ENCODE measurements at regions not wholly inside any gene's neighbourhood (a gene's known extent, or its start where the extent isn't known, plus 50 kb on each side); places are given as distances from the start of the nearest gene placed in this dataset.

DNA sequence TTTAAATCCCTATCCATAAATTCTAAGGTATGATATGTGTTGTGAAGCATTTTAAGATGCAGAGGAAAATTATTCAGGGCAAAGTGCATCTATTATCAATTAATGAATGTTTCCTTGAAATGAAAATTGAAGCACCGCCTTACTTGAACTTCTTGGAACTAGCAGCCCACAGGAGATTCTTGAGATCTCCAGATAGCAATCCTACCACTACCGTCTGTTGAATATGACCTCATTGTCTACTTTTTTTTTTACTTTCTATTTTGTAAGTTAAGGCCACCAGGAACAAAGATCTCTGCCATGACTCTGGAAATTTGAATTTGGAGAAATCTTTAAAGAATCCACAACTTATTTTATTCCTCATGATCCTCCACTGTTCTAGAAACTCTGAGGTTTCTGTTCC lies 808.7 kb downstream of the KCNA4 start:
- Mint-ChIP-seq H3K36me3 (no peaks in the 10 kb centered on the region), H3K27ac (no peak overlapping the region), H3K4me1 (no peaks in the 10 kb centered on the region), H3K9me3 (peaks cover 3 to 20% (median 9%) of the 10 kb centered on the region in 7 donors), H3K27me3 (no peaks in the 10 kb centered on the region), H3K4me3 (no peak overlapping the region)
- Histone ChIP-seq H3K9me3 (ENCODE audit: control insufficient read depth in 2 of 2, low read length in 2 of 2) (no peaks in the 10 kb centered on the region), H3K36me3 (ENCODE audit: control insufficient read depth, insufficient read depth, low read length) (no peaks in the 10 kb centered on the region), H3K27ac (ENCODE audit: insufficient read depth, low read length, poor library complexity, severe bottlenecking) (no peak overlapping the region), H3K4me3 (ENCODE audit: low read depth, low read length) (no peak overlapping the region), H3K27me3 (ENCODE audit: control insufficient read depth, insufficient read depth, low read length) (no peaks in the 10 kb centered on the region), H3K4me1 (ENCODE audit: control insufficient read depth, insufficient read depth, low read length, poor library complexity, severe bottlenecking) (no peaks in the 10 kb centered on the region)
- ATAC-seq (ENCODE audit: low read depth in 2 of 2) (no peak), DNase-seq (no peak)

DNA sequence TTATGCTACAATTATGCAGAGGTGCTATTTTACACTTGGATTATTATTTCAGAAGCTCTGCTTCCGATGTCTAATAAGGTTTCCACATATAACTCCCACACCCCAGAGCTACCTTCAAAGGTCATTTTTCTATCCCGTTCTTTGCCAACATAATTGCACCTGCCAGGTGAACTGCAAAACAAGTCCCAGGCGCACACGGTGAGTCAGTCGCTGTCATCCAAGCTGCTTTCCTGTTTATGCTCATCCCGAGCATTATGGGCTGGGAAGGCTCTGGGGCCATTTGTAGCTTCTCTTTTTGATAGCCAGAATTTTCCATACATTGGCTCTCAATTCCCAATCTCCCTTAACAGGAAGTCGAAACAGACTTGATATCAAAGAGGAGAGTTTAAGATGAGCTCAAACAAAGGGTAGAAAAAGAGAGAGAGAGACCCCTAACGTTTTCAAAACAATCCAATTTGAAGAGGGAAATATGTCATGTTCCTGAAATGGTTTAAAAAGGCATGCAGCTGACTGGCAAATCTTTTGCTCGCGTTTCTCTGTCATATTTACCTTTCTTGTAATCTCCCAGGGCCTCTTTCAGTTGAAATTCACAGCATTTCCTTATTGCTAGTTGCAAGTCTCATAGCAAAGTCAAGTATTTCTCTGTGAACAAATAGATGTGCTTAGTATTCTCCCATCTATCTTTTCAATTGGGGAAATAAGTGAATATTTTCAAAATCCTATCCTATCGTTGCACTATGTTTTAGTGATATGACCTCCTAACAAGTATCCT lies 815.9 kb downstream of the KCNA4 start:
- H3K9me3 Mint-ChIP-seq: peaks cover 0 to 6% (median 2%) of the 10 kb centered on the region in 7 donors
- Histone ChIP-seq H3K36me3 (ENCODE audit: control insufficient read depth, insufficient read depth, low read length) (no peaks in the 10 kb centered on the region), H3K27me3 (ENCODE audit: control insufficient read depth, insufficient read depth, low read length) (no peaks in the 10 kb centered on the region), H3K4me1 (ENCODE audit: control insufficient read depth, insufficient read depth, low read length, poor library complexity, severe bottlenecking) (no peaks in the 10 kb centered on the region), H3K4me3 (ENCODE audit: low read depth, low read length) (no peak overlapping the region), H3K9me3 (ENCODE audit: control insufficient read depth in 2 of 2, low read length in 2 of 2) (no peaks in the 10 kb centered on the region), H3K27ac (ENCODE audit: insufficient read depth, low read length, poor library complexity, severe bottlenecking) (no peak overlapping the region)
- no peaks in the 10 kb centered on the region for H3K36me3 Mint-ChIP-seq
- H3K4me1 Mint-ChIP-seq: no peaks in the 10 kb centered on the region
- no peak for ATAC-seq (ENCODE audit: low read depth in 2 of 2)
- H3K4me3 Mint-ChIP-seq: no peak overlapping the region
- H3K27ac Mint-ChIP-seq: no peak overlapping the region
- no peak for DNase-seq
- H3K27me3 Mint-ChIP-seq: no peaks in the 10 kb centered on the region

DNA sequence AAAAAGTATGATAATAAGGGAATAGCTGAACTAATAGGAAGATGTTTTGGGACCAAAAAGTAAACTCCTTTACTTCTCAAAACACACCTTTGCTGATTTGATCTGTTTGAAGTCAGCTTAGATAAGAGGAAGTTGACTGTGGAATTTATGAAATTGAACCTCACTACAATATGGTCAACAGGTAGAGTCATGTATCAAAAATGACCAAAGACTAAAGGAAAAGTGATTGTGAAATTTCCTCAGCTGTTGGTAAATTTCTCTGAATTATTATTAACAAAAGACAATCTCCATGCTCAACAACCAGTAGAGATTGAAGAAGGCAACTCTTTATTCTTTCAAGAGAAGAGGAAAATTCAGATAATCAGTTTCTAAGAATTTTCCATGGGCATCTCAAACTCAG lies 826.5 kb downstream of the KCNA4 start:
- H3K4me3 Mint-ChIP-seq: no peak overlapping the region
- Histone ChIP-seq H3K4me1 (ENCODE audit: control insufficient read depth, insufficient read depth, low read length, poor library complexity, severe bottlenecking) (no peaks in the 10 kb centered on the region), H3K27ac (ENCODE audit: insufficient read depth, low read length, poor library complexity, severe bottlenecking) (no peak overlapping the region), H3K27me3 (ENCODE audit: control insufficient read depth, insufficient read depth, low read length) (no peaks in the 10 kb centered on the region), H3K36me3 (ENCODE audit: control insufficient read depth, insufficient read depth, low read length) (no peaks in the 10 kb centered on the region), H3K9me3 (ENCODE audit: control insufficient read depth in 2 of 2, low read length in 2 of 2) (peaks cover 0 to 3% of the 10 kb centered on the region in 2 experiments), H3K4me3 (ENCODE audit: low read depth, low read length) (no peak overlapping the region)
- H3K27me3 Mint-ChIP-seq: no peaks in the 10 kb centered on the region
- no peaks in the 10 kb centered on the region for H3K36me3 Mint-ChIP-seq
- H3K27ac Mint-ChIP-seq: no peak overlapping the region
- DNase-seq: no peak
- no peaks in the 10 kb centered on the region for H3K4me1 Mint-ChIP-seq
- peaks cover 2 to 22% (median 7%) of the 10 kb centered on the region in 7 donors for H3K9me3 Mint-ChIP-seq
- no peak for ATAC-seq (ENCODE audit: low read depth in 2 of 2)

- H3K9me3 ChIP-seq (ENCODE audit: control insufficient read depth in 2 of 2, low read length in 2 of 2): no peaks in the 10 kb centered on the region
- no peak for ATAC-seq (ENCODE audit: low read depth in 2 of 2)
- no peaks in the 10 kb centered on the region for H3K27me3 Mint-ChIP-seq
- H3K27ac Mint-ChIP-seq: no peak overlapping the region
- no peak overlapping the region for H3K27ac ChIP-seq (ENCODE audit: insufficient read depth, low read length, poor library complexity, severe bottlenecking)
- no peaks in the 10 kb centered on the region for H3K36me3 Mint-ChIP-seq
- H3K4me3 ChIP-seq (ENCODE audit: low read depth, low read length): no peak overlapping the region
- no peaks in the 10 kb centered on the region for H3K36me3 ChIP-seq (ENCODE audit: control insufficient read depth, insufficient read depth, low read length)
- H3K4me1 Mint-ChIP-seq: no peaks in the 10 kb centered on the region
- H3K4me1 ChIP-seq (ENCODE audit: control insufficient read depth, insufficient read depth, low read length, poor library complexity, severe bottlenecking): no peaks in the 10 kb centered on the region
- H3K4me3 Mint-ChIP-seq: no peak overlapping the region
- no peak for DNase-seq
- H3K27me3 ChIP-seq (ENCODE audit: control insufficient read depth, insufficient read depth, low read length): no peaks in the 10 kb centered on the region
- peaks cover 0 to 25% (median 5%) of the 10 kb centered on the region in 7 donors for H3K9me3 Mint-ChIP-seq
These were observed 829.6 kb downstream of the KCNA4 start for GRCh38 chr11:29187215-29187614.

- H3K27me3 Mint-ChIP-seq: no peaks in the 10 kb centered on the region
- DNase-seq (no peak), ATAC-seq (ENCODE audit: low read depth in 2 of 2) (no peak)
- no peaks in the 10 kb centered on the region for H3K36me3 Mint-ChIP-seq
- H3K9me3 Mint-ChIP-seq: peaks cover 0 to 35% (median 5%) of the 10 kb centered on the region in 7 donors
- no peak overlapping the region for H3K27ac Mint-ChIP-seq
- H3K9me3 ChIP-seq (ENCODE audit: control insufficient read depth in 2 of 2, low read length in 2 of 2): no peaks in the 10 kb centered on the region
- no peak overlapping the region for H3K4me3 ChIP-seq (ENCODE audit: low read depth, low read length)
- H3K36me3 ChIP-seq (ENCODE audit: control insufficient read depth, insufficient read depth, low read length): no peaks in the 10 kb centered on the region
- H3K4me3 Mint-ChIP-seq: no peak overlapping the region
- no peaks in the 10 kb centered on the region for H3K27me3 ChIP-seq (ENCODE audit: control insufficient read depth, insufficient read depth, low read length)
- H3K4me1 ChIP-seq (ENCODE audit: control insufficient read depth, insufficient read depth, low read length, poor library complexity, severe bottlenecking): no peaks in the 10 kb centered on the region
- H3K27ac ChIP-seq (ENCODE audit: insufficient read depth, low read length, poor library complexity, severe bottlenecking): no peak overlapping the region
- H3K4me1 Mint-ChIP-seq: no peaks in the 10 kb centered on the region
These were observed 831.6 kb downstream of the KCNA4 start for GRCh38 chr11:29184939-29185890.

DNA sequence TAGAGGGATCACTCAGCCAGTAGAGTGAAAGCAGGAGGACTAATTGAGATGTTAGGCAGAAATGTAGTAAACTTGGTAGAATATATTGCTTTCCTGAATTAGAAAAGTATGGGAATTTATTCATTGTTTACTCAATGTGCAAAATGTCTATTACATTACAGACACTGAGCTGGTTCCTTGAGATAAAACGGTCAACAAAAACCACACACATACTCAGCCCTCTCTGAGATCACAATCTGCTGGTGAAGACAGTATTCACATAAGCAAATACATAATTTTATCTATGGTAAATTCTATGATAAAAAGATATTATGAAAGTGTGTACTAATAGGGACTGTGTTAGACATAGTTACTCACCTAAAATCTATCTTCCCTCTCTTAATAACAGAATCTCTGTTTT lies 833.5 kb downstream of the KCNA4 start:
- no peak overlapping the region for H3K27ac Mint-ChIP-seq
- H3K36me3 ChIP-seq (ENCODE audit: control insufficient read depth, insufficient read depth, low read length): no peaks in the 10 kb centered on the region
- no peaks in the 10 kb centered on the region for H3K4me1 ChIP-seq (ENCODE audit: control insufficient read depth, insufficient read depth, low read length, poor library complexity, severe bottlenecking)
- DNase-seq (no peak), ATAC-seq (ENCODE audit: low read depth in 2 of 2) (no peak)
- no peak overlapping the region for H3K4me3 ChIP-seq (ENCODE audit: low read depth, low read length)
- no peaks in the 10 kb centered on the region for H3K36me3 Mint-ChIP-seq
- H3K27me3 ChIP-seq (ENCODE audit: control insufficient read depth, insufficient read depth, low read length): no peaks in the 10 kb centered on the region
- H3K9me3 ChIP-seq (ENCODE audit: control insufficient read depth in 2 of 2, low read length in 2 of 2): no peaks in the 10 kb centered on the region
- H3K27me3 Mint-ChIP-seq: no peaks in the 10 kb centered on the region
- H3K9me3 Mint-ChIP-seq: peaks cover 0 to 29% (median 5%) of the 10 kb centered on the region in 7 donors
- H3K4me3 Mint-ChIP-seq: no peak overlapping the region
- H3K4me1 Mint-ChIP-seq: no peaks in the 10 kb centered on the region
- no peak overlapping the region for H3K27ac ChIP-seq (ENCODE audit: insufficient read depth, low read length, poor library complexity, severe bottlenecking)

- no peaks in the 10 kb centered on the region for H3K27me3 Mint-ChIP-seq
- H3K9me3 ChIP-seq (ENCODE audit: control insufficient read depth in 2 of 2, low read length in 2 of 2): no peaks in the 10 kb centered on the region
- no peak overlapping the region for H3K4me3 Mint-ChIP-seq
- no peaks in the 10 kb centered on the region for H3K36me3 ChIP-seq (ENCODE audit: control insufficient read depth, insufficient read depth, low read length)
- H3K4me1 ChIP-seq (ENCODE audit: control insufficient read depth, insufficient read depth, low read length, poor library complexity, severe bottlenecking): no peaks in the 10 kb centered on the region
- no peak overlapping the region for H3K4me3 ChIP-seq (ENCODE audit: low read depth, low read length)
- peaks cover 2 to 7% (median 2%) of the 10 kb centered on the region in 7 donors for H3K9me3 Mint-ChIP-seq
- DNase-seq: no peak
- H3K27ac Mint-ChIP-seq: no peak overlapping the region
- no peaks in the 10 kb centered on the region for H3K36me3 Mint-ChIP-seq
- no peak overlapping the region for H3K27ac ChIP-seq (ENCODE audit: insufficient read depth, low read length, poor library complexity, severe bottlenecking)
- no peaks in the 10 kb centered on the region for H3K27me3 ChIP-seq (ENCODE audit: control insufficient read depth, insufficient read depth, low read length)
- ATAC-seq (ENCODE audit: low read depth in 2 of 2): no peak
- no peaks in the 10 kb centered on the region for H3K4me1 Mint-ChIP-seq
These were observed 843.2 kb downstream of the KCNA4 start for GRCh38 chr11:29173660-29174062.
